Tibial nerve (tissue), 3 donors: ENCODE measurements at regions not wholly inside any gene's neighbourhood (a gene's known extent, or its start where the extent isn't known, plus 50 kb on each side); places are given as distances from the start of the nearest gene placed in this dataset.

Experiments
- POLR2A ChIP-seq, 2 donors: fragments of 450-650 bp; IDR thresholded peaks; one replicate each; pipeline ENCODE4 v1.6.1; 2017; ENCODE audit warnings: antibody characterized with exemption in 2 of 2, mild to moderate bottlenecking in 2 of 2, moderate library complexity in 2 of 2
- TF ChIP-seq, protein P1 (sequence below), 5 experiments: fragments of 200-600 bp in 3 of 5; fragments of 450-650 bp in 2 of 5; sonication (generic) in 3 of 5; IDR thresholded peaks; one replicate each; pipeline ENCODE4 v1.5.1; 2016 to 2019; ENCODE audit warnings: antibody characterized with exemption in 5 of 5, mild to moderate bottlenecking in 3 of 5, moderate library complexity in 2 of 5

DNA sequence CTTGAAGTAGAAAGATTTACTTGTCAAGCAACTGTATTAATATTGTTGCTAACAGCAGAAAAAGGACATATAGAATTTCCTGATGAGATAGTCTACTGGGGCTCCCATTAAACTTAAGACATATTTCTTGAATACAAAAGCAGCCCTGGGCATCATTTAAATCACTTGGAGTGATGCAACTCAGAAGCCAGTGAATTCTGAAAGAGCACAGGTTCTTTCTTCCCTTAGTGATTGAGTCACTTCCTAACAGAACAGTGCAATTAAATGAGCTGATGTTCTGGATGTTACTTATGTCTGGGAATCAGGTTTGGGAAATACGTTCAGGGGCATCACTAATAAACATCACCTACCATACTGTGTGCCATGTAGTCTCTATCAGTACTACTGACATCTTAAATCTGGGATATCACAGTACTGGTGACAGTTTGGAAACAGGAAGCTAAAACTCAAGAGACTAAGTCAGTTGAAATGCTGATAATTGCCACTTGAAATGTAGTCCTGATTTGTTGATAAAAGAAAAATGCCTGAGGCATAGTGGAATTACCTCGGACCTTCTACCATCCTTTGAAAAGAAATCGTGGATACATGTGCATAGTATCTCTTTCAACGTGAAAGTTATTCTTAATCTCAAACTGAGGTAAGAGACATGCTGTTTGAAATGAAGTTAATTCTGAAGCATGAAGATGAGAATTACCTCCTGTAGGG is 249.2 kb upstream of the GPRIN3 start:
- TF ChIP-seq, protein P1, sequence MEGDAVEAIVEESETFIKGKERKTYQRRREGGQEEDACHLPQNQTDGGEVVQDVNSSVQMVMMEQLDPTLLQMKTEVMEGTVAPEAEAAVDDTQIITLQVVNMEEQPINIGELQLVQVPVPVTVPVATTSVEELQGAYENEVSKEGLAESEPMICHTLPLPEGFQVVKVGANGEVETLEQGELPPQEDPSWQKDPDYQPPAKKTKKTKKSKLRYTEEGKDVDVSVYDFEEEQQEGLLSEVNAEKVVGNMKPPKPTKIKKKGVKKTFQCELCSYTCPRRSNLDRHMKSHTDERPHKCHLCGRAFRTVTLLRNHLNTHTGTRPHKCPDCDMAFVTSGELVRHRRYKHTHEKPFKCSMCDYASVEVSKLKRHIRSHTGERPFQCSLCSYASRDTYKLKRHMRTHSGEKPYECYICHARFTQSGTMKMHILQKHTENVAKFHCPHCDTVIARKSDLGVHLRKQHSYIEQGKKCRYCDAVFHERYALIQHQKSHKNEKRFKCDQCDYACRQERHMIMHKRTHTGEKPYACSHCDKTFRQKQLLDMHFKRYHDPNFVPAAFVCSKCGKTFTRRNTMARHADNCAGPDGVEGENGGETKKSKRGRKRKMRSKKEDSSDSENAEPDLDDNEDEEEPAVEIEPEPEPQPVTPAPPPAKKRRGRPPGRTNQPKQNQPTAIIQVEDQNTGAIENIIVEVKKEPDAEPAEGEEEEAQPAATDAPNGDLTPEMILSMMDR (IDR thresholded peaks at IDR 0.05) = no peak
- TF ChIP-seq POLR2A (IDR thresholded peaks at IDR 0.05) = no peak
